ENCODE measurements at regions not wholly inside any gene's neighbourhood (a gene's known extent, or its start where the extent isn't known, plus 50 kb on each side); places are given as distances from the start of the nearest gene placed in this dataset.

DNA sequence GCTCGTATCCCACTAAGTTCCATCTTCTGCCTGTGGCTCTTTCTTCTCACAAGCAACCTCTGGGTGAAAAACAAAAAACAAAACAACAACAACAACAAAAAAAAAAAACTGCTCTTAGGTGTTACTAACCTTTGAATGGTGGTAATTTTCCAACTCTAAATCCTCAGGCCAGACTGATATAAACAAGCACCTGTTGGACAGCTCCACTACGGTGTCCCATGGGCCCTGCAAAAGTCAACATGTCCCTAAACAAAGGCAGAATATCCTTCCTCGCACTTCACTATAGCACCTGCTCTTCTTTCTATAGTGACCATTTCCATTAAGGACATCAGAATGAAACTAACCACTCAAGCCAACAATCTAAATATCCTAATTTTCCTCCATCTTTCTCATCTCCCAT lies 54.6 kb upstream of the PARM1 start:
- DNase-seq, result no peak

DNA sequence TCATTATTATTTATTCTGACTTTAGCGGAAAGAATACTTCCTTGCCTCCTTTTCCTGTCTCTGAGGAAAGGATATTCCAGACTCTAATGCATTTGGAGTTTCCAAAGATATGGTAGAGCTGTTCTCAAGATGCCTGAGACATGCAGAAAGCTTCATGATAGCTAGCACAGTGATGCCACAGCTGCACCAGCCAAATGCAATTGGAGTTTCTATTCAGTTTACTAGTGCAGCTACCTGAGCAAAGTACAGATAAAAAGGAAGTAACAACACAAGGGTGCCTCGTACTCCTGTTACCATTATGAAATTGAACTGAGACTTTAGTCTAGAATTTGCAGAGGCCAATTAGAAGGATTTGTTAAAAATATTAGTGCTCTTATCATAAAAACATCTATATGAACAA lies 57.5 kb upstream of the PARM1 start:
- DNase-seq, result no peak

DNA sequence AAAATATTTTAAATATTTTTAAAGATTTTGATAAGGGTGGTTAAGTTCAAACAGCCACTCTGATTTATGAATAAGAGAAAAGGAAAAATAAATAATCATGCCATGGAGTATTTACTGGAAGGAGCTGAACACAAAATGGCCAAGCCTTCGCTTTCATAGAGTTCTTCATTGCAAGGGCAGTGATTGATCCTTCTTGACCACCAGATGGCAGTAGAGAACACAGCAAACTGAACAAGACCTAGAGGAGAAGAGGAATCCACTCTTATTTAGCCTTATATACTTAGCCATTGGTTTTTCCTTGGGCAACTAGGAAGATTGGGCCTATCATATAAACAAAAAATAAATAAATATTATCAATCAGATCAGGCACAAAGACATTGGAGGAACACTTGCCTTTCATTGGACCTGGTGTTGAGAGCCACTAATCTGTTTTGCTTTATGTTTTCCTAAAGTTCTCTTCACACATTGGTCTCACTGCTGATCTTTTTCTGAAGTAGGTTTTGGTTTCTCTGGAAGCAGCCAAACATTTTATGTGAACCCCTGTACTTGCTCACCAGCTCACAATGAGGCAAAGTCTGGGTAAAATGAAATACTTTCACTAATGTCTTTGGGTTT lies 58.1 kb upstream of the PARM1 start:
- DNase-seq, result peak; percentile 13

DNA sequence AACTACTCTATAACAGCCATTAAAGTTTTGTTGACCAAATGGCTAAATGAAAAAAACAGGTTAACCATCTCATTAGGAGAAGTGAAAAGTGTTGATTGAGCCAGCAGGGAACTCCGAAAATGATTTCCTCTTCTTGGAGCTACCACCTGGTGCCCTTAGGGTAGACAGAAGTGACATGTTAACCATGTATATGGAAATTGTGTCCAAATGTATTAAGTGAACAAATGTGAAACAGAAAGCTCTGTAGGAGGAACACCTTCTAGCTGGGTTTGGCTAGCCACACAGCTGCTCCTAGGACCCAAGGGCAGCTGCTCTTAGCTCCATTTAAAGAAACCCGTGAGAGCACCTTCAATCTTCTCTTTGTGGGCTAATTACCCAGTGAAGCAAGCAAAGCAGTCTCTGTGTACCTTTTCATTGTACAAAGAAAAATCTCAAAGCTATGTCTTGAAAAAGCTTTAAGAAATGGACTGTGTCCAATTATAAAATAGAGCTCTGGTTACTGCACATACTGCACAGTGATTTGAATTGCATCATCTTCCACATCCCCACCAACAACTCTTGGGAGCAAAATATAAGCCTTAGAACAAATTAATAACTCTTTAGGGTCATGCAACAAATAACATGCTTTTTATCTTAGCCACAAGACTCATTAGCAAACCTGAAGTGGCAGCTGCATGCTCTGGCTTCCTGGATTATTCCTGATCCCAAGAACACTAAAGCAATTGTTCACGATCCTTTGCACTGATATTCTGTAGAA lies 59.2 kb upstream of the PARM1 start:
- DNase-seq, result no peak

DNA sequence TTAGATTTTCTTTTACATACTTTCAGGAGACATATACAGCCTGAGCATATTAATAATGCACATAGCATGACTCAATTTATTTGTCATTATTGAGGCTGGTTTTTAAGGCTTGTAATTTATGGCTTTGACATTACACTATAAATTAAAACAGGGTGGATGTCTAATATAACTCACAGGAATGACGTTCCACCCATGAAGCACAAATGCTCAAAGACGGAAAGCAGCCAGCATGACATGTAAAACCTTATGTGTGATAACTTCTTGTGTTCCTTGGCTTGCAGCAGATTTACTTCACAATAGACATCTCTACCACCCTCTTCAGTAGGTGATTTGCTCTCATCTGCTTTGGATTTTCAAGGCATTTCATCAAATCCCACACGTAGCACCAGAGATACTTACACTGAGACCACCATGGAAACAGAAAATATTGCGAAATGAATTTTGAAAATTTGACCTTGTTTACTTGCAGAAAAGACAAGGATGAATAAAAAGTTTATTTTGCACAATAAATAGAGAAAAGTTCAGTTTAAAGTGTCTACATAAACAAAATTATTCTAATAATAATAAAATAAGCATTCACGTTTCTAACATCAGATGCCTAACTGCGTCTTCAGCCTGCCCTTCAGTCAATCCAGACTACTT lies 64.7 kb upstream of the BTC start:
- DNase-seq, result no peak

DNA sequence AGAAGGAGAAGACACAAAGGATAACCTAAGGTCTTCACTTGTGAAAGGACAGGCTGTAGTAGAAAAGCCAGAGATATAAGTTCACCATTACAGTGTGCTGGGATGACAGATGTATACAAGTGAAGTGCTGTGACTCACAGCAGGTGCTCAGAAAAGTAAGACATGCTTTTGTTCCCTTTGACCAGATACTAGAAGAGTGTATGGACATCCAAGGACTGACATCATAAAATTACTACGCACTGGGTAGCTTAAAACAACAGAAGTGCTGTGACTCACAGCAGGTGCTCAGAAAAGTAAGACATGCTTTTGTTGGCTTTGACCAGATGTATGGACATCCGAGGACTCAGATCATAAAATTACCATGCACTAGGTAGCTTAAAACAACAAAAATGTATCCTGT lies 61.6 kb upstream of the BTC start:
- no peak for DNase-seq

DNA sequence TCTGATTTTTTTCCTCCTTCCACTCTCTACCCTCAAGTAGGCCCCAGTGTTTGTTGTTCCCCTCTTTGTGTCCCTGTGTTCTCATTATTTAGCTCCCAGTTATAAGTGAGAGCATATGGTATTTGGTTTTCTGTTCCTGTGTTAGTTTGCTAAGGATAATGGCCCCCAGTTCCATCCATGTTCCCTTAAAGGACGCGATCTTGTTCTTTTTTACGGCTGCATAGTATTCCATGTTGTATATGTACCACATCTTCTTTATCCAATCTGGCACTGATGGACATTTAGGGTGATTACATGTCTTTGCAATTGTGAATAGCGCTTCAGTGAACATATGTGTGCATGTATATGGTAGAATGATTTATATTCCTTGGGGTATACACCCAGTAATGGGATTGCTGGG lies 54.5 kb upstream of the BTC start:
- no peak for DNase-seq

DNA sequence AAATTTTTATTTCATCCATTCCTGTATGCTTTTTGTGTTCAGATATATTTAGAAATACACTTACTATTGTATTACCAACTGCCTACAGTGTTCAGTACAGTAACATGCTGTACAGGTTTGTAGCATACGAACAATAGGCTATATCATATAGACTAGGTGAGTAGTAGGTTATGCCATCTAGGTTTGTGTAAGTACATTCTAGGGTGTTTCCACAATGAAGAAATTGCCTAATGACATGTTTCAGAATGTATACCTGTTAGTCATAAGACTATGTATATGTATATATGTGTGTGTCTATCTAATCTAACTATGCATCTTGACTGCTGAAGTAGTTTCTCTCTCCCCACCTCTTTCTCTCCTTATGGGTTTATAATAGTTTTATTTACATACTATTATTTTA lies 51.5 kb upstream of the BTC start:
- no peak for DNase-seq
